Kidney (tissue), 13 donors: ENCODE measurements at regions not wholly inside any gene's neighbourhood (a gene's known extent, or its start where the extent isn't known, plus 50 kb on each side); places are given as distances from the start of the nearest gene placed in this dataset.

ENCODE experiments used
- DNase-seq, 5 donors: peaks; one replicate each; pipeline ENCODE4 v3.0.0-alpha.2; 2013 to 2020
- FAIRE-seq: peaks from 2 replicates; lab custom pipeline; 2012; peaks lifted over from hg19 to GRCh38; lab: Jason Lieb, UNC
- H3K27ac ChIP-seq, 2 donors: one replicate each; pipeline ENCODE4 v1.7.0; 2013; ENCODE audit warnings: low read depth in 2 of 2, low read length in 2 of 2, inconsistent platforms in 1 of 2
- H3K27me3 ChIP-seq: one replicate; pipeline ENCODE4 v1.7.1; 2013; ENCODE audit warnings: low read length, inconsistent platforms; ENCODE audit not compliant: control insufficient read depth, insufficient read depth
- H3K36me3 ChIP-seq, 3 donors: one replicate each; pipeline versions ENCODE4 v1.7.0 to v1.7.1; 2013; ENCODE audit warnings: low read length in 3 of 3, control low read depth in 1 of 3, inconsistent platforms in 1 of 3; ENCODE audit not compliant: insufficient read depth in 3 of 3, control insufficient read depth in 2 of 3
- H3K4me1 ChIP-seq, 3 donors: one replicate each; pipeline versions ENCODE4 v1.7.0 to v1.7.1; 2013; ENCODE audit warnings: low read length in 3 of 3, inconsistent platforms in 1 of 3, low read depth in 1 of 3; ENCODE audit not compliant: control insufficient read depth in 2 of 3, insufficient read depth in 2 of 3
- H3K4me3 ChIP-seq, 3 donors: one replicate each; pipeline versions ENCODE4 v1.7.0 to v1.8.1; 2013; ENCODE audit warnings: low read length in 3 of 3, control low read depth in 1 of 3, inconsistent platforms in 1 of 3
- H3K9ac ChIP-seq, 3 donors: one replicate each; pipeline versions ENCODE4 v1.7.0 to v1.7.1; 2013; ENCODE audit warnings: low read length in 3 of 3, control low read depth in 1 of 3, inconsistent platforms in 1 of 3
- H3K9me3 ChIP-seq, 3 donors: one replicate each; pipeline versions ENCODE4 v1.7.0 to v1.7.1; 2013; ENCODE audit warnings: low read length in 3 of 3, control low read depth in 1 of 3, inconsistent platforms in 1 of 3; ENCODE audit not compliant: control insufficient read depth in 2 of 3, insufficient read depth in 1 of 3
- CTCF ChIP-seq: IDR thresholded peaks from 3 replicates; pipeline ENCODE4 v1.5.1; 2012; ENCODE audit warnings: mild to moderate bottlenecking, moderate library complexity, borderline replicate concordance; ENCODE audit not compliant: insufficient read depth; ENCODE audit errors: extremely low read depth
- intact Hi-C: fragments of 100-400 bp; cut with DNase I; formaldehyde crosslinking; loops from one replicate; pipeline ENCODE4 v1.11.1; 2022
- donor health status: control.
- donor health status: control.
- donor health status: control.
- donor health status: control.
- donor health status: control.
- donor health status: DM: yes; HTN: yes; CAD: no.
- donor health status: Normal renal cell carcinoma (clear cell type).

GRCh38 chr4:71202705-71203104, 136.1 kb upstream of the SLC4A4 start:
- H3K9ac ChIP-seq: no peak overlapping the region
- H3K4me3 ChIP-seq: no peak overlapping the region
- H3K9me3 ChIP-seq: no peaks in the 10 kb centered on the region
- no peak overlapping the region for H3K27ac ChIP-seq
- no peaks in the 10 kb centered on the region for H3K4me1 ChIP-seq
- H3K27me3 ChIP-seq: no peaks in the 10 kb centered on the region
- DNase-seq (no peak), FAIRE-seq (no peak)
- intact Hi-C loops: no loop called here
- H3K36me3 ChIP-seq: no peaks in the 10 kb centered on the region
- TF ChIP-seq CTCF: no peak

GRCh38 chr4:71204056-71204455, 134.8 kb upstream of the SLC4A4 start:
- Histone ChIP-seq H3K9me3 (no peaks in the 10 kb centered on the region), H3K27ac (no peak overlapping the region), H3K27me3 (no peaks in the 10 kb centered on the region), H3K9ac (no peak overlapping the region), H3K4me1 (no peaks in the 10 kb centered on the region), H3K36me3 (no peaks in the 10 kb centered on the region), H3K4me3 (no peak overlapping the region)
- intact Hi-C loops: no loop called here
- DNase-seq (no peak), FAIRE-seq (no peak)
- TF ChIP-seq CTCF: no peak

- Histone ChIP-seq H3K9me3 (no peaks in the 10 kb centered on the region), H3K36me3 (no peaks in the 10 kb centered on the region), H3K27ac (no peak overlapping the region), H3K9ac (no peak overlapping the region), H3K4me1 (no peaks in the 10 kb centered on the region), H3K27me3 (no peaks in the 10 kb centered on the region), H3K4me3 (no peak overlapping the region)
- TF ChIP-seq CTCF: no peak
- no peak for FAIRE-seq
- no peak for DNase-seq
- intact Hi-C loops: no loop called here
Measured at GRCh38 chr4:71206763-71207162, 132.1 kb upstream of the SLC4A4 start.

- no peak for FAIRE-seq
Measured at GRCh38 chr4:71209161-71209560, 129.7 kb upstream of the SLC4A4 start.

More at GRCh38 chr4:71209161-71209560, 129.7 kb upstream of the SLC4A4 start:
- Histone ChIP-seq H3K36me3 (no peaks in the 10 kb centered on the region), H3K27me3 (no peaks in the 10 kb centered on the region), H3K27ac (no peak overlapping the region), H3K4me1 (no peaks in the 10 kb centered on the region), H3K9ac (no peak overlapping the region), H3K4me3 (no peak overlapping the region), H3K9me3 (no peaks in the 10 kb centered on the region)
- intact Hi-C loops: no loop called here
- no peak for DNase-seq
- no peak for TF ChIP-seq CTCF
